GM19324 (cell line): ENCODE measurements at regions not wholly inside any gene's neighbourhood (a gene's known extent, or its start where the extent isn't known, plus 50 kb on each side); places are given as distances from the start of the nearest gene placed in this dataset.
"Not testable (repeated sequence)": the region's sequence is repeated elsewhere in the genome, so short reads cannot be mapped to it uniquely, and the experiment has no call there.

Experiments
- ATAC-seq: cut with Tn5 transposase; IDR thresholded peaks from one replicate; pipeline ENCODE4 v1.9.1; 2021; ENCODE audit warnings: mild to moderate bottlenecking, moderate library complexity; ENCODE audit not compliant: unreplicated experiment, low FRiP score

DNA sequence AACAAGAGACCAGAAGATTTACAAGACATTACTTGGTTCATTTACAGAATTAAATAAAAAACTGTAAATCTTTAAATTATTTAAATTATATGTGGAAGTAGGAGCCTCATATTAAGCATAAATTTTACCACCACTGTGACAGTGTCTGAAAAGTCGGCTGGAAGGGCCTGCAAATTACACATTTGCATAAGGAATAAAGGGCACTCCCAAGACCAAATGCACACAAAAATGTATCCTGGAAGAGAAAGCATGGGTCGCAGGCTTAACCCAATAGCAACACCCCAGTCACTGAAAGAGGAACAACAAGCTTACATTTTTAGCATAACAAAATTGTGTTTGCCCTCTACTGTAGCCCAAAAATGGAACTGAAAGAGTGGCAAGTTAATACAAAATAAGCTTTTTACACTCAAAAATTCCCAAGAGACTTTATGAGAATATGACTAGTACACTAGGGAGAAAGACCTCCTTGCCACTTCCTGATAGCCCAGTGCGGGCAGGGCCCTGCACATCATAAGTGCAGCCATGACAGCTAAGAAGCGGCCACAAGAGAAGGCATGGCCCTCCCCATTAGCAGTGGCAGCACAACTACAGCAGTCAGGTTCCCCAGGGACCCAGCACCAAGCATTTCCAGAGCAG lies 482.0 kb downstream of the DTWD2 start:
- peak; percentile 70 for ATAC-seq

DNA sequence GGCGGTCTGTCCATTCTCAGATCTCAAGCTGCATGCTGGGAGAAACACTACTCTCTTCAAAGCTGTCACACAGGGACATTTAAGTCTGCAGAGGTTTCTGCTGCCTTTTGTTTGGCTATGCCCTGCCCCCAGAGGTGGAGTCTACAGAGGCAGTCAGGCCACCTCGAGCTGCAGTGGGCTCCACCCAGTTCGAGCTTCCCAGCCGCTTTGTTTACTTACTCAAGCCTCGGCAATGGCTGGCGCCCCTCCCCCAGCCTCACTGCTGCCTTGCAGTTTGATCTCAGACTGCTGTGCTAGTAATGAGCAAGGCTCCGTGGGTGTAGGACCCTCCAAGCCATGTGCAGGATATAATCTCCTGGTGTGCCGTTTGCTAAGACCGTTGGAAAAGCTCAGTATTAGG lies 486.1 kb downstream of the DTWD2 start:
- not testable (repeated sequence) for ATAC-seq

DNA sequence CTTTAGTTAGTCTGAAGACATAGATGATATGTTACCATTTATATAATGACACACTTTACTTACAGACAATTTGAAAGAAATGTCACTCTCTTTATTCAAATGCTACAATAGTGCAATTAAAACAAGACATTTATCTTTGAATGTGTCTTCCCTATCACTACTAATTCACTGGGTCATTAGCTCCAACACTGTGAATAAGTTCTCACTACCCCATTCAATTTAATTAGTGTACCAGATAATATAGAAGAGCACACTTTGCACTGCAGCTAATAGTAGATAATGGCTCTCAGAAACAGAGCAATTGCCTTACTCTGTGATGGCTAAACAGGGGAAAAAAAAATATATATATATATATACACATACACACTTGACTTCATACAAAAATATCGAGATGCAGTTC lies 497.0 kb downstream of the DTWD2 start:
- ATAC-seq: no peak

GRCh38 chr5:118486647-118487225 lies 501.6 kb downstream of the DTWD2 start:
- ATAC-seq: no peak

GRCh38 chr5:118479285-118479684 lies 509.1 kb downstream of the DTWD2 start:
- ATAC-seq: no peak

GRCh38 chr5:118478852-118479251 lies 509.5 kb downstream of the DTWD2 start:
- ATAC-seq: no peak

- ATAC-seq: no peak
Observed at GRCh38 chr5:118468085-118468484, 520.3 kb downstream of the DTWD2 start.

- ATAC-seq: no peak
Observed at GRCh38 chr5:118467103-118467502, 521.2 kb downstream of the DTWD2 start.

GRCh38 chr5:118466418-118466817 lies 521.9 kb downstream of the DTWD2 start:
- no peak for ATAC-seq

DNA sequence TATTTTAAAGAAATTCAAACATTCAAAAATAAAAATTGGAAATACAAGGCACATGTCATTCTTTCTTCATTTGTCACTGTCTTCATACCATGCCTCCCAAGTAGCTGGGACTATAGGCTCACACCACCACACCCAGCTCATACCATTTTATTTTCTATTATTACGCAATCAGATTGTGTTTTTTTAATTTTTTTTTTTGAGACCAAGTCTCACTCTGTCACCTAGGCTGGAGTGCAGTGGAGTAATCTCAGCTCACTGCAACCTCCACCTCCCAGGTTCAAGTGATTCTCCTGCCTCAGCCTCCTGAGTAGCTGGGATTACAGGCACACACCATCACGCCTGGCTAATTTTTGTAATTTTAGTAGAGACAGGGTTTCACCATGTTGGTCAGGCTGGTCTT lies 526.1 kb downstream of the DTWD2 start:
- not testable (repeated sequence) for ATAC-seq

GRCh38 chr5:118461436-118461835 lies 526.9 kb downstream of the DTWD2 start:
- ATAC-seq: no peak

DNA sequence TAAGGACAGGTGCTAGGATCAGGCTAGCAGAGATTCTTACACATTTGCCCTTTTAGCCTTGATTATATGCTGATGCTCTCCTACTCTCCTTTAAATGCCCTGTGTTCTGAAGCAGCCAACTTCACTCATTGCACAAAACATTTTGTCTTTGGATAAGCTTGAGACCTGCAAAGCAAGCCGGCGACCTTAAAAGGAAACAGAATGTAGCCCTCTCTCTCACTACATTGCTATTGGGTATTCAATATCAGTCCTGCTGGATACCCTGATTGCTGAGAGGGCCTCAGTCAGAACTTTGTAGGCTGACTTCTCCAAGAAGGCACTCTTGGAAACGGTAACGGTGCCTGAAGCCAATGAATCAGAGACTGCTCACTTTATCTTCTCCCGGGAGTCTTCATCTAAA lies 528.9 kb downstream of the DTWD2 start:
- ATAC-seq: no peak

DNA sequence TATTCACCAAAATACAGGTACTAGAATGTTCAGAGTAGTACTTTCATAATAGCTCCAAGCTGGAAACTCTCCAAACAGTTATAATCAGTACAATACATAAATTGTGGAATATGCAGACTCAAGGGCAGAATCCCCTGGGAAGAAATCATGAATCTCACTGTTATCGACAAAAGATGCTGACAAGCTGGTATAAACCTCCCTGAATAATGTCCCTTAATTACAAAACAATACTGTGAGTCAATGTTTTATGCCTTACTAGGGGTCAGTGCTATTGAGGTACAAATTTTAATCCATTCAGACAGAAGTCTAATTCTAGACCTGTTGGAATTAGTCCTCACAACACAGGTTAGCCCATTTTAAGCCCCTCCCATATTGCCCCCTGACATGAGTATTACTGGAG lies 532.3 kb downstream of the DTWD2 start:
- ATAC-seq: no peak

DNA sequence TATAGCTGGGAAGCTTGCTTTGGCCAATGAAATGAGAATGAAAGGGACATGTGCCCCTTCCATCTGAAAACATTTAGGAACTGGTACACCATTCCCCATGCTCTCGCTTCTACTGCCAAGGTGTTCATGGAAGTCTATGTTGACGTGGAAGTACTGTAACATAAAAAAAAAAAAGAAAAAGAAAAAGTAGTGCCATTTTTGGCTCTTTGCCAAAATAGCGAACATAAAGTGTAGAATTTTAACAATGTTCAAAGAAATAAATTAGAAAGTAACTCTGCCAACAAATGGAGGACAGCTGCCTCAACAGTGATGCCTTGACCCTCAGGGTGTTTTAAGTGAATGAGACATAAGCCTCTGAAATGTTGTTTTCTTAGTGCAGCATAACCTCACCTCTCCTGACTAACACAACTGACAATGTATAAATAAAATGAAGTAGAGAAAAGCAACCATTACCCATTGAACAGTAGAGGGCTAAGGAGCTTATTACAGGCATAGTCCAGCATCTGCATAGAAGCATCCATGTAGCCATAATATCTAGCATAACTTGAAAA lies 536.6 kb downstream of the DTWD2 start:
- ATAC-seq: no peak

DNA sequence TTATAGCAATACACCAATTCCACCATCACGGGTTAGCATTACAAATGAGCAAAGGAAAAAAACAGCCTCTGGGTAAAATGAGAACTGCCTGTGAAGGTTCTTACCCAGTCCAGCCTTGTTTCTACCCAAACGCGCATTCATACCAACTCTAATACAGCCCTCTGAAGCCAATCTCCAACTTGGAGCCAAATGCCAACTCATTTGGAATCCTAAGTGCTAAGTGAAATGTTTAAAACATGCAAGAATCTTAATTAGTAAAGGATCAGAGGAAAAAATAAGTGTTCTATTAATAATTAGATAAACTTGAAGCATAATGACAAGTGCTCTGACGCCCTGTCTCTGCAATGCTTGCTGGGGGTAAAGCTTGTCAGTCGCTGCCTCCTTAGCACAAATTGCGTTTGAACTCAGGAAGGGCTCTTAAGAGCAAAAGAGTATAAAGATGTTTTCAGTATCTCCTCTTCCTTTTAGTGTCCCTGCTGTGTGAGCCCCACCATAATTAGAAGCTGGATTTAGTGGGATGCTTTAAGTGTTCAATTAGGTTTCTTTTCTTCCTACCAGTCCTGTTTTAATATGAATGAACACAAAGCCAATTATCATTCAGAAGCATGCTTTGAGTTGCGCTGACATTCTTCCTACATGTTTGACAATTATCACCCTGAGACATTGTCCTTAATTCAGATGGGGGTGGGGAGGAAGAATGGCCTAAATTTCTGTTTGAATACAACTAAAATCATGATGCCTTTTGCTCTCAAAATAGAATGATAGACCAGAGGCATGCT lies 537.6 kb downstream of the DTWD2 start:
- ATAC-seq: no peak

GRCh38 chr5:118447350-118447749 lies 541.0 kb downstream of the DTWD2 start:
- no peak for ATAC-seq

DNA sequence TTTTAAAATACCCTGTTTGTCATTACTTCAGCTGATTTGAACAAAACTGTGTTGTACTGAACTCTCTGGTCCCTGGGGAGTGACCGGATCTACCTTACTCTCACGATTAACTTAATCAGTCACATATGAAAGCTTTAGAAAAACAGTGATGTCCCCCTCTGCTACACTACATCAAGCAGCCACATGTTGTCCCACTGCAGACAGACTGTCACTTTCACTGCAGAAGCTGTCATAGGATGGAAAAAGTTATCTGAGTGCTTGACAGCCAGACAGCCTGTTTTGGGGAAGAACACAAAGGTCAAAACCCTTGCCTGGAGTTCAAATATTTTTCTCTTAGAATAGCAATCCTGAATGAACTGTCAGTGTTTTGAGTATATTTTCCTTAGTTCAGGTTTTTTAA lies 546.4 kb downstream of the DTWD2 start:
- no peak for ATAC-seq

DNA sequence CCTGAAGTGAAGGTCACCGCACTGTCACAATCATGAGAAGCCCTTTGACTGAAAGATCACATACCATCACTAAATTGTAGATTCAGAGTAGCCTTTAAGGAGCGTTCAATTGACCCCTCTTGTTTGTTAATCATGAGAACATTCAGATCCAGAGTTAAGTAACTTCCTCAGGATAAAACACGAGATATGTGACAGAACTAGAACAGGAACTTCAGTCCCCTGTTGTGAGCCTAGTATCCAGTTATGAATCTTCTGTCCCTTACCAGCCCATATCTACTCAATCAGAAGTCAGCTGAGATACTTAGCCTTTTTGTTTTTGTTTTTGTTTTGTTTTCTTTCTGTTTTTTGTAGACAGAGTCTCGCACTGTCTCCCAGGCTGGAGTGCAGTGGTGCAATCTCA lies 547.3 kb downstream of the DTWD2 start:
- no peak for ATAC-seq

DNA sequence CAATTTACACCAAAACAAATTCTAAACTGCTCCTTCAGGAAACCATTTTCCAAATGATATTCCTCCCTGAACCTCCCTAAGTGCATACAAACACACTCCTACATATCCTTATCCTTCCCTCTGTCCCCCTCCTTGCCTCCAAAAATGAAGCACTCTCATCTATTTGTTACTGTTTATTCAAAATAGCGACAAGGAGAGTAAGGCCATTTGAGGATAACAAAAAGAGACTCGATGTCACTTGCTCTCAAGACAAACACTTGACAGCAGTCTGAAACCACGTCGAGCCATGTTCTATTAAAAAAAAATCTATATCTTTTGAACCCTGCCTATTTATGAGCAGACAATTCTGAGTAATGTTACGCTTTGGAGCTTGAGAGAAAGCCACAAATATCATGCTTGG lies 547.9 kb downstream of the DTWD2 start:
- no peak for ATAC-seq

GRCh38 chr5:118439831-118440230 lies 548.5 kb downstream of the DTWD2 start:
- no peak for ATAC-seq

- no peak for ATAC-seq
Observed at GRCh38 chr5:118435131-118435530, 553.2 kb downstream of the DTWD2 start.

- ATAC-seq: no peak
Observed at GRCh38 chr5:118434522-118434921, 553.8 kb downstream of the DTWD2 start.
